ENCODE measurements at regions not wholly inside any gene's neighbourhood (a gene's known extent, or its start where the extent isn't known, plus 50 kb on each side); places are given as distances from the start of the nearest gene placed in this dataset.

DNA sequence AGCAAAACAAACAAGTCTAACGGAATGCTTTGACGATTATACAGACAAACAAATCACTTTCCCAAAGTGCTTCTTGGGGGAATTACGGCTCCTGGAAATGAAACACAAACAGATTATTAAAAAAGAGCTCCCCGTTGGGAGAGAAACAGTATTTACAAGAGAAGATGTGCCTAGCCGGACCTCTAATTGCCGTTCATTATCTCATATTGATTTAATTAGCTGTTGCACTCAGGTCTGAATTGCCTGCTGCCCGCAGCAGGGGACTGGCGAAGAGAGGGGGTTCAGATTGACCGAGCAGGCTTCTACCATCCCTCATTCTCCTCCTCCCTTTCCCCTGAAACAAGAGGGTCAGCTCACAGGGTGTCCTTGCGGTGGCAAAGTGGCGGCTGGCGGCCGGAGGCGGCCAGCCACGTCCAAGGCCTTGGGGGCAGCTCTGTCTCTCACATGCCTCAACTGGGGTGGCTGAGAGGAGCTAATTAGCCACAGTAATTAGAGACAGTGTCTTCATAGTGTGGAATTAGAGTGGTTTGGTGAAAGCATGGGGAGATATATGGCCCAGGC, 295.1 kb downstream of the MIAT start:
- TF ChIP-seq, protein P1, sequence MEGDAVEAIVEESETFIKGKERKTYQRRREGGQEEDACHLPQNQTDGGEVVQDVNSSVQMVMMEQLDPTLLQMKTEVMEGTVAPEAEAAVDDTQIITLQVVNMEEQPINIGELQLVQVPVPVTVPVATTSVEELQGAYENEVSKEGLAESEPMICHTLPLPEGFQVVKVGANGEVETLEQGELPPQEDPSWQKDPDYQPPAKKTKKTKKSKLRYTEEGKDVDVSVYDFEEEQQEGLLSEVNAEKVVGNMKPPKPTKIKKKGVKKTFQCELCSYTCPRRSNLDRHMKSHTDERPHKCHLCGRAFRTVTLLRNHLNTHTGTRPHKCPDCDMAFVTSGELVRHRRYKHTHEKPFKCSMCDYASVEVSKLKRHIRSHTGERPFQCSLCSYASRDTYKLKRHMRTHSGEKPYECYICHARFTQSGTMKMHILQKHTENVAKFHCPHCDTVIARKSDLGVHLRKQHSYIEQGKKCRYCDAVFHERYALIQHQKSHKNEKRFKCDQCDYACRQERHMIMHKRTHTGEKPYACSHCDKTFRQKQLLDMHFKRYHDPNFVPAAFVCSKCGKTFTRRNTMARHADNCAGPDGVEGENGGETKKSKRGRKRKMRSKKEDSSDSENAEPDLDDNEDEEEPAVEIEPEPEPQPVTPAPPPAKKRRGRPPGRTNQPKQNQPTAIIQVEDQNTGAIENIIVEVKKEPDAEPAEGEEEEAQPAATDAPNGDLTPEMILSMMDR (IDR thresholded peaks at IDR 0.05) = no peak
- TF ChIP-seq EP300 (IDR thresholded peaks at IDR 0.05) (no peak), POLR2A (IDR thresholded peaks at IDR 0.05) (no peak)
